ENCODE measurements at regions not wholly inside any gene's neighbourhood (a gene's known extent, or its start where the extent isn't known, plus 50 kb on each side); places are given as distances from the start of the nearest gene placed in this dataset.

DNA sequence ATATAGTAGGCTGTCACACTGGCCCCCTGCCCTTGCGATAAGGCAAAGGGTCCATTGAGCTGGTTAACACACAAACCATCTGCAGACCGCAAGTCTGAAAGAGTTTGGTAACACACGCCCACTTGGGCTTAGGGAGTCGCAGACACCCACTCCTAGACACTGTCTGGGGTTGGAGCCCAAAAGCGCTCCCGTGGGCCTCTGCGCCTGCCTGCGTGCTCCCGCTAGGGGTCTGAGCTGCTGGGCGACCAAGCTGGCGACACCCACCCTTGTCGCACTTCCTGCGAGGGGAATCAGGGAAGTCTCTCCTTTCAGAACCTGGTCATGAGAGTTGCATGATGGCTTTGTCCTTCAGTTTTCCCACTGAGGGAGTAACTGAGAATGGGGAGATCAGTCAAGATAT is 653.0 kb downstream of the HTR1B start:
- ATAC-seq (peak in 1 of 3 donors; percentile 7), DNase-seq (no peak)
- Mint-ChIP-seq H3K9me3 (peaks cover 8 to 17% of the 10 kb centered on the region in 2 donors), H3K4me1 (no peaks in the 10 kb centered on the region), H3K4me3 (no peak overlapping the region), H3K27me3 (ENCODE audit: low read depth in 2 of 2) (no peaks in the 10 kb centered on the region), H3K36me3 (peaks cover 7% of the 10 kb centered on the region), H3K27ac (no peak overlapping the region)
- H3K4me1 ChIP-seq (ENCODE audit: control insufficient read depth, insufficient read depth, low read length), result no peaks in the 10 kb centered on the region
- intact Hi-C loops (cut with micrococcal nuclease), result no loop called here
- H3K4me3 ChIP-seq (ENCODE audit: low read length), result no peak overlapping the region
- TF ChIP-seq, protein P1, sequence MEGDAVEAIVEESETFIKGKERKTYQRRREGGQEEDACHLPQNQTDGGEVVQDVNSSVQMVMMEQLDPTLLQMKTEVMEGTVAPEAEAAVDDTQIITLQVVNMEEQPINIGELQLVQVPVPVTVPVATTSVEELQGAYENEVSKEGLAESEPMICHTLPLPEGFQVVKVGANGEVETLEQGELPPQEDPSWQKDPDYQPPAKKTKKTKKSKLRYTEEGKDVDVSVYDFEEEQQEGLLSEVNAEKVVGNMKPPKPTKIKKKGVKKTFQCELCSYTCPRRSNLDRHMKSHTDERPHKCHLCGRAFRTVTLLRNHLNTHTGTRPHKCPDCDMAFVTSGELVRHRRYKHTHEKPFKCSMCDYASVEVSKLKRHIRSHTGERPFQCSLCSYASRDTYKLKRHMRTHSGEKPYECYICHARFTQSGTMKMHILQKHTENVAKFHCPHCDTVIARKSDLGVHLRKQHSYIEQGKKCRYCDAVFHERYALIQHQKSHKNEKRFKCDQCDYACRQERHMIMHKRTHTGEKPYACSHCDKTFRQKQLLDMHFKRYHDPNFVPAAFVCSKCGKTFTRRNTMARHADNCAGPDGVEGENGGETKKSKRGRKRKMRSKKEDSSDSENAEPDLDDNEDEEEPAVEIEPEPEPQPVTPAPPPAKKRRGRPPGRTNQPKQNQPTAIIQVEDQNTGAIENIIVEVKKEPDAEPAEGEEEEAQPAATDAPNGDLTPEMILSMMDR (IDR thresholded peaks at IDR 0.05), result no peak
- WGBS (ENCODE audit: insufficient coverage), result 84% methylated on average over 13 of the region's 13 CpGs
- no peak overlapping the region for H3K27ac ChIP-seq (ENCODE audit: low read length)
- no peaks in the 10 kb centered on the region for H3K27me3 ChIP-seq (ENCODE audit: control insufficient read depth, insufficient read depth, low read length)
- H3K9me3 ChIP-seq (ENCODE audit: control insufficient read depth, insufficient read depth, low read length), result peaks cover 9% of the 10 kb centered on the region
- H3K36me3 ChIP-seq (ENCODE audit: control insufficient read depth, insufficient read depth, low read length), result no peaks in the 10 kb centered on the region

DNA sequence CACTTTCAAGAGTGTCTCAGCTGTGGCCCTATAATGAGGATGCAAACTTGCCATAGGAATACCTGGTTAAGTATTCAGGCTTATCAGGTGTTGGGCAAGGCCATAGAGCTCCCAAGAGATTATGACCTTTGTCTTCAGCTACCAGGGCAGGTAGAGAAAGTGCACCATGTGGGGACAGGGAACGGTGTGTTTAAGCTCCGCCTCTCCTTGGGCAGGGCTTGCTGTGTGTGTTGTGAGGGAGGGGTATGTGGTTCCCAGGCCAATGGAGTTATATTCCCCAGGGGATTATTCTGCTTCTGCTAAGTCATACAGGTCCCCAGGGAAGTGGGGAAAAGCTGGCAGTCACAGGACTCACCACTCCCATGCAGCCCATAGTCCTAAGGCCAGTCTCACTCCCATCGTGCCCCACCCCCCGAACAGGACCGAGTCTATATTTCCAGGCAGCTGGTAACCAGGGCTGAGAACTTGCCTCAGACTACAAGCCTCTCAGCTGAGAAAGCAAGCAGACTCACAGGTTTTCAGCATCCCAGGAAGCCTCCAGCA is 660.2 kb downstream of the HTR1B start:
- no peaks in the 10 kb centered on the region for H3K36me3 ChIP-seq (ENCODE audit: control insufficient read depth, insufficient read depth, low read length)
- peaks cover 6 to 27% of the 10 kb centered on the region in 2 donors for H3K9me3 Mint-ChIP-seq
- H3K4me1 Mint-ChIP-seq, result no peaks in the 10 kb centered on the region
- no peaks in the 10 kb centered on the region for H3K27me3 ChIP-seq (ENCODE audit: control insufficient read depth, insufficient read depth, low read length)
- H3K27ac Mint-ChIP-seq, result no peak overlapping the region
- H3K4me3 ChIP-seq (ENCODE audit: low read length), result no peak overlapping the region
- no peak overlapping the region for H3K27ac ChIP-seq (ENCODE audit: low read length)
- intact Hi-C loops (cut with micrococcal nuclease), result no loop called here
- peaks cover 12% of the 10 kb centered on the region for H3K9me3 ChIP-seq (ENCODE audit: control insufficient read depth, insufficient read depth, low read length)
- H3K36me3 Mint-ChIP-seq, result peaks cover under 1% of the 10 kb centered on the region
- 98% methylated on average over 5 of the region's 5 CpGs for WGBS (ENCODE audit: insufficient coverage)
- DNase-seq, result no peak
- H3K4me3 Mint-ChIP-seq, result no peak overlapping the region
- no peaks in the 10 kb centered on the region for H3K27me3 Mint-ChIP-seq (ENCODE audit: low read depth in 2 of 2)
- TF ChIP-seq, protein P1 (IDR thresholded peaks at IDR 0.05), result no peak
- ATAC-seq, result no peak
- H3K4me1 ChIP-seq (ENCODE audit: control insufficient read depth, insufficient read depth, low read length), result no peaks in the 10 kb centered on the region

DNA sequence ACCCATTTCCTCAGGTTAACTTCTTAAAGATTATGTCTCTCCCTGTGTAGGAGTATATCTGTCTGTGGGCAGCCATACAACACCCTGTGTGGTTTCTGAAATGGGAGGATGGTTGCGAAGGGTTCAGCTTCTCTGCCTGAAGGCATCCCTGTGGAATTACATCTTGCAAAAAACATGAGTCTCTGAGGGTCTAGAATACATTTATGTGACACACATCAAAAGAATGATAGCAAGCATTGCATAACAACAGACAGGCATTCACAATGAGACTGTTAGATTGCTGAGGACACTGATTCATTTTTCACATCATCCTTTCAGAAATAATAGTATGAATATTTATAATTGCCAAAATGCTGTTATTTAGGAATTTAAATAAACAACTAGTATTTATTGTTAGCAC is 670.9 kb downstream of the HTR1B start:
- ATAC-seq (no peak), DNase-seq (no peak)
- Histone ChIP-seq H3K9me3 (ENCODE audit: control insufficient read depth, insufficient read depth, low read length) (peaks cover 9% of the 10 kb centered on the region), H3K4me1 (ENCODE audit: control insufficient read depth, insufficient read depth, low read length) (no peaks in the 10 kb centered on the region), H3K27ac (ENCODE audit: low read length) (no peak overlapping the region), H3K36me3 (ENCODE audit: control insufficient read depth, insufficient read depth, low read length) (no peaks in the 10 kb centered on the region), H3K27me3 (ENCODE audit: control insufficient read depth, insufficient read depth, low read length) (no peaks in the 10 kb centered on the region), H3K4me3 (ENCODE audit: low read length) (no peak overlapping the region)
- Mint-ChIP-seq H3K4me3 (no peak overlapping the region), H3K9me3 (peaks cover 11 to 15% of the 10 kb centered on the region in 2 donors), H3K27ac (no peak overlapping the region), H3K4me1 (no peaks in the 10 kb centered on the region), H3K27me3 (ENCODE audit: low read depth in 2 of 2) (no peaks in the 10 kb centered on the region), H3K36me3 (peaks cover 6% of the 10 kb centered on the region)
- intact Hi-C loops (cut with micrococcal nuclease), result no loop called here
- 87% methylated on average over 1 of the region's 1 CpG for WGBS (ENCODE audit: insufficient coverage)
- TF ChIP-seq, protein P1 (IDR thresholded peaks at IDR 0.05), result no peak

DNA sequence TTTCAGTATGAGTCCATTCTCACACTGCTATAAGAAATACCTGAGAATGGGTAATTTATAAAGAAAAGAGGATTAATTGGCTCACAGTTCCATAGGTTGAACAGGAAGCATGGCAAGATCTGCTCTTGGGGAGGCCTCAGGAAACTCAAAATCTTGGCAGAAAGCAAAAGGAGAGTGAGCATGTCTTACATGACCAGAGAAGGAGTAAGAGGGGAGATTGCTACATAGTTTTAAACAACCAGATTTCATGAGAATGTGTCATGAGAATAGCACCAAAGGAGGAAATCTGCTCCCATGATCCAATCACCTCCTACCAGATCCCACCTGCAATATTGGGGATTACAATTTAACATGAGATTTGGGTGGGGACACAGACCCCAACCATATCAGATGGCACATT is 672.4 kb downstream of the HTR1B start:
- peaks cover 9% of the 10 kb centered on the region for H3K9me3 ChIP-seq (ENCODE audit: control insufficient read depth, insufficient read depth, low read length)
- Mint-ChIP-seq H3K4me1 (no peaks in the 10 kb centered on the region), H3K36me3 (peaks cover 6% of the 10 kb centered on the region), H3K27ac (no peak overlapping the region), H3K27me3 (ENCODE audit: low read depth in 2 of 2) (no peaks in the 10 kb centered on the region), H3K4me3 (no peak overlapping the region), H3K9me3 (peaks cover 11 to 16% of the 10 kb centered on the region in 2 donors)
- ATAC-seq (no peak), DNase-seq (no peak)
- TF ChIP-seq, protein P1 (IDR thresholded peaks at IDR 0.05), result no peak
- H3K27ac ChIP-seq (ENCODE audit: low read length), result no peak overlapping the region
- H3K27me3 ChIP-seq (ENCODE audit: control insufficient read depth, insufficient read depth, low read length), result no peaks in the 10 kb centered on the region
- H3K36me3 ChIP-seq (ENCODE audit: control insufficient read depth, insufficient read depth, low read length), result no peaks in the 10 kb centered on the region
- intact Hi-C loops (cut with micrococcal nuclease), result no loop called here
- H3K4me1 ChIP-seq (ENCODE audit: control insufficient read depth, insufficient read depth, low read length), result no peaks in the 10 kb centered on the region
- H3K4me3 ChIP-seq (ENCODE audit: low read length), result no peak overlapping the region

All from natural killer cell (primary cell).